Esophagus muscularis mucosa (tissue), 4 donors: ENCODE measurements at regions not wholly inside any gene's neighbourhood (a gene's known extent, or its start where the extent isn't known, plus 50 kb on each side); places are given as distances from the start of the nearest gene placed in this dataset.
"Not testable (repeated sequence)": the region's sequence is repeated elsewhere in the genome, so short reads cannot be mapped to it uniquely, and the experiment has no call there.

Source experiments
- CTCF ChIP-seq, 3 experiments: fragments of 200-600 bp in 2 of 3; fragments of 450-650 bp in 1 of 3; sonication (generic) in 2 of 3; IDR thresholded peaks; one replicate each; pipeline ENCODE4 v1.5.1; 2017 to 2019; ENCODE audit warnings: antibody characterized with exemption in 3 of 3, mild to moderate bottlenecking in 2 of 3, moderate library complexity in 1 of 3
- EP300 ChIP-seq: sonication (generic); formaldehyde crosslinking; IDR thresholded peaks from one replicate; pipeline ENCODE4 v1.6.1; 2017; ENCODE audit warnings: antibody characterized with exemption
- POLR2A ChIP-seq: fragments of 450-650 bp; IDR thresholded peaks from one replicate; pipeline ENCODE4 v1.6.1; 2017; ENCODE audit warnings: antibody characterized with exemption, moderate library complexity, mild to moderate bottlenecking, low read depth
- POLR2AphosphoS5 ChIP-seq, 2 donors: sonication (generic); formaldehyde crosslinking; IDR thresholded peaks; one replicate each; pipeline ENCODE4 v1.6.1; 2017; ENCODE audit warnings: antibody characterized with exemption in 2 of 2

- TF ChIP-seq EP300; POLR2A; POLR2AphosphoS5 (IDR thresholded peaks at IDR 0.05): not testable (repeated sequence)
- peak in 1 of 3 experiments; percentile 22 for TF ChIP-seq CTCF (IDR thresholded peaks at IDR 0.05)
Measured at GRCh38 chr2:91759361-91759941, 3068.0 kb downstream of the RPIA start.
